NCI-H2081 (cell line): ENCODE measurements at regions not wholly inside any gene's neighbourhood (a gene's known extent, or its start where the extent isn't known, plus 50 kb on each side); places are given as distances from the start of the nearest gene placed in this dataset.

Experiments
- DNase-seq, 2 experiments: peaks; one replicate each; lab custom pipeline; 2025; lab: John Stamatoyannopoulos, UW

GRCh38 chr1:221303623-221304022, 424.4 kb downstream of the HLX start:
- no peak for DNase-seq

GRCh38 chr1:221306239-221306638, 427.0 kb downstream of the HLX start:
- DNase-seq = no peak

GRCh38 chr1:221308534-221309511, 429.6 kb downstream of the HLX start:
- no peak for DNase-seq

GRCh38 chr1:221309723-221310122, 430.5 kb downstream of the HLX start:
- DNase-seq = peak; percentile 36 to 68

- peak; percentile 62 to 85 for DNase-seq
Measured at GRCh38 chr1:221310180-221310579, 430.9 kb downstream of the HLX start.

- DNase-seq = no peak
Measured at GRCh38 chr1:221315330-221315729, 426.6 kb downstream of the DUSP10 start.

GRCh38 chr1:221316491-221317056, 425.3 kb downstream of the DUSP10 start:
- no peak for DNase-seq

GRCh38 chr1:221317537-221317936, 424.4 kb downstream of the DUSP10 start:
- no peak for DNase-seq

- DNase-seq = peak; percentile 96 to 100
Measured at GRCh38 chr1:221327954-221328353, 413.9 kb downstream of the DUSP10 start.

- no peak for DNase-seq
Measured at GRCh38 chr1:221328371-221328770, 413.5 kb downstream of the DUSP10 start.

GRCh38 chr1:221331273-221332183, 410.4 kb downstream of the DUSP10 start:
- no peak for DNase-seq

- DNase-seq = no peak
Measured at GRCh38 chr1:221334062-221334461, 407.8 kb downstream of the DUSP10 start.

GRCh38 chr1:221335161-221336101, 406.5 kb downstream of the DUSP10 start:
- no peak for DNase-seq

- DNase-seq = no peak
Measured at GRCh38 chr1:221336126-221336525, 405.8 kb downstream of the DUSP10 start.

GRCh38 chr1:221337106-221337505, 404.8 kb downstream of the DUSP10 start:
- no peak for DNase-seq

- no peak for DNase-seq
Measured at GRCh38 chr1:221343136-221343535, 398.8 kb downstream of the DUSP10 start.

GRCh38 chr1:221343607-221344006, 398.3 kb downstream of the DUSP10 start:
- DNase-seq = no peak

GRCh38 chr1:221344693-221345092, 397.2 kb downstream of the DUSP10 start:
- DNase-seq = no peak

- no peak for DNase-seq
Measured at GRCh38 chr1:221347706-221348105, 394.2 kb downstream of the DUSP10 start.

- DNase-seq = no peak
Measured at GRCh38 chr1:221350091-221350490, 391.8 kb downstream of the DUSP10 start.

- DNase-seq = no peak
Measured at GRCh38 chr1:221356693-221357092, 385.2 kb downstream of the DUSP10 start.
